ENCODE measurements at regions not wholly inside any gene's neighbourhood (a gene's known extent, or its start where the extent isn't known, plus 50 kb on each side); places are given as distances from the start of the nearest gene placed in this dataset.
"Not testable (repeated sequence)": the region's sequence is repeated elsewhere in the genome, so short reads cannot be mapped to it uniquely, and the experiment has no call there.

DNA sequence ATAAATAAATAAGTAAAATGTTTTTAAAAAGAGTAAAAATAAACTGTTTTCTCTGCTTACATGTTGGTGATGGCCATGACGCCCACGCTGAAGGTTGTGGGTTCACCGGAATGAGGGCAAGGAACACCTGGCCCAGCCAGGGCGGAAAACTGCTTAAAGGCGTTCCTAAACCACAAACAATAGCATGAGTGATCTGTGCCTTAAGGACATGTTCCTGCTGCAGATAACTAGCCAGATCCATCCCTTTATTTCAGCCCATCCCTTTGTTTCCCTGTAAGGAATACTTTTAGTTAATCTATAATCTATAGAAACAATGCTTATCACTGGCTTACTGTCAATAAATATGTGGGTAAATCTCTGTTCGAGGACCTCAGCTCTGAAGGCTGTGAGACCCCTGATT is 63.3 kb upstream of the CEP78 start:
- H3K4me3 ChIP-seq; H3K4me1 ChIP-seq; H3K36me3 ChIP-seq; H3K27ac ChIP-seq; DNase-seq; intact Hi-C loops (cut with DNase I); H3K27me3 ChIP-seq; H3K9me3 ChIP-seq: not testable (repeated sequence)
- WGBS, 2 donors, result 93 to 97% methylated on average over 6 of the region's 6 CpGs

- Histone ChIP-seq H3K4me3 (no peak overlapping the region), H3K27me3 (no peaks in the 10 kb centered on the region), H3K4me1 (no peaks in the 10 kb centered on the region), H3K36me3 (no peaks in the 10 kb centered on the region), H3K27ac (no peak overlapping the region), H3K9me3 (peaks cover 0 to 3% (median 0%) of the 10 kb centered on the region in 4 donors)
- DNase-seq, result no peak
- WGBS, 2 donors, result 92 to 93% methylated on average over 1 of the region's 1 CpG
- no peak for TF ChIP-seq EP300 (IDR thresholded peaks at IDR 0.05)
- TF ChIP-seq, protein P1, sequence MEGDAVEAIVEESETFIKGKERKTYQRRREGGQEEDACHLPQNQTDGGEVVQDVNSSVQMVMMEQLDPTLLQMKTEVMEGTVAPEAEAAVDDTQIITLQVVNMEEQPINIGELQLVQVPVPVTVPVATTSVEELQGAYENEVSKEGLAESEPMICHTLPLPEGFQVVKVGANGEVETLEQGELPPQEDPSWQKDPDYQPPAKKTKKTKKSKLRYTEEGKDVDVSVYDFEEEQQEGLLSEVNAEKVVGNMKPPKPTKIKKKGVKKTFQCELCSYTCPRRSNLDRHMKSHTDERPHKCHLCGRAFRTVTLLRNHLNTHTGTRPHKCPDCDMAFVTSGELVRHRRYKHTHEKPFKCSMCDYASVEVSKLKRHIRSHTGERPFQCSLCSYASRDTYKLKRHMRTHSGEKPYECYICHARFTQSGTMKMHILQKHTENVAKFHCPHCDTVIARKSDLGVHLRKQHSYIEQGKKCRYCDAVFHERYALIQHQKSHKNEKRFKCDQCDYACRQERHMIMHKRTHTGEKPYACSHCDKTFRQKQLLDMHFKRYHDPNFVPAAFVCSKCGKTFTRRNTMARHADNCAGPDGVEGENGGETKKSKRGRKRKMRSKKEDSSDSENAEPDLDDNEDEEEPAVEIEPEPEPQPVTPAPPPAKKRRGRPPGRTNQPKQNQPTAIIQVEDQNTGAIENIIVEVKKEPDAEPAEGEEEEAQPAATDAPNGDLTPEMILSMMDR (IDR thresholded peaks at IDR 0.05), result no peak
- TF ChIP-seq POLR2A (IDR thresholded peaks at IDR 0.05), result no peak
- intact Hi-C loops (cut with DNase I), result no loop called here
These were observed 64.2 kb upstream of the CEP78 start for GRCh38 chr9:78171651-78172050.

GRCh38 chr9:78169125-78169524 is 66.8 kb upstream of the CEP78 start:
- Histone ChIP-seq H3K36me3 (no peaks in the 10 kb centered on the region), H3K27me3 (no peaks in the 10 kb centered on the region), H3K27ac (no peak overlapping the region), H3K4me3 (no peak overlapping the region), H3K9me3 (peaks cover 0 to 3% (median 0%) of the 10 kb centered on the region in 4 donors), H3K4me1 (no peaks in the 10 kb centered on the region)
- TF ChIP-seq, protein P1 (IDR thresholded peaks at IDR 0.05), result no peak
- TF ChIP-seq POLR2A (IDR thresholded peaks at IDR 0.05) (no peak), POLR2AphosphoS5 (IDR thresholded peaks at IDR 0.05) (no peak), EP300 (IDR thresholded peaks at IDR 0.05) (no peak)
- no peak for DNase-seq
- intact Hi-C loops (cut with DNase I), result no loop called here
- 97% methylated on average over 6 of the region's 6 CpGs for WGBS, 2 donors

DNA sequence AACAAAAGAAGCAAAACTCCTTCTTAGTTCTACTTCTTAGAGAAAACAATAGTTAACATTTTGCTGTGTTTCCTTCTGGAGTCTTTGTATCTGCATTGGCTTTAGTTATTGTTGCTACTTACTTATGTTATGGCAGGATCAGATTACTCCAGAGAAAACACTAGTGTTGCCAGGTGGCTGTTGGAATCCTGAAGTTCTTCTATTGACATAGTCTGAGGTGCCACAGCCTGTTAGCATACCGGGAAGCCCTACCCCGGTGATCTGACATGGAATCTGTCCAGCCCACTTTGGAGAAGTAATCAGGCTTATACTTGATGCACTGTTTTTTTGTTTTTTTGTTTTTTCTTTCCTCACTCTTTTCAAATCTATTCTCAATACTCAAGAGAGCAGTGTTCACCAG is 68.5 kb upstream of the CEP78 start:
- Histone ChIP-seq H3K27ac (no peak overlapping the region), H3K4me3 (no peak overlapping the region), H3K27me3 (no peaks in the 10 kb centered on the region), H3K36me3 (no peaks in the 10 kb centered on the region), H3K9me3 (no peaks in the 10 kb centered on the region), H3K4me1 (no peaks in the 10 kb centered on the region)
- intact Hi-C loops (cut with DNase I), result no loop called here
- no peak for TF ChIP-seq POLR2A (IDR thresholded peaks at IDR 0.05)
- TF ChIP-seq EP300 (IDR thresholded peaks at IDR 0.05), result no peak
- TF ChIP-seq, protein P1 (IDR thresholded peaks at IDR 0.05), result no peak
- TF ChIP-seq POLR2AphosphoS5 (IDR thresholded peaks at IDR 0.05), result no peak
- 13 to 61% methylated on average over 2 of the region's 2 CpGs for WGBS, 2 donors
- DNase-seq, result no peak

GRCh38 chr9:78163834-78164233 is 72.0 kb upstream of the CEP78 start:
- WGBS, 2 donors, result 81 to 84% methylated on average over 2 of the region's 2 CpGs
- TF ChIP-seq POLR2A (IDR thresholded peaks at IDR 0.05) (no peak), POLR2AphosphoS5 (IDR thresholded peaks at IDR 0.05) (no peak), EP300 (IDR thresholded peaks at IDR 0.05) (no peak)
- TF ChIP-seq, protein P1 (IDR thresholded peaks at IDR 0.05), result no peak

More at GRCh38 chr9:78163834-78164233, 72.0 kb upstream of the CEP78 start:
- DNase-seq, result no peak
- no peaks in the 10 kb centered on the region for H3K36me3 ChIP-seq
- intact Hi-C loops (cut with DNase I), result no loop called here
- no peaks in the 10 kb centered on the region for H3K27me3 ChIP-seq
- no peak overlapping the region for H3K4me3 ChIP-seq
- H3K9me3 ChIP-seq, result no peaks in the 10 kb centered on the region
- H3K4me1 ChIP-seq, result no peaks in the 10 kb centered on the region
- no peak overlapping the region for H3K27ac ChIP-seq

Data from sigmoid colon (tissue), 6 donors.